PC-9 (cell line): ENCODE measurements at regions not wholly inside any gene's neighbourhood (a gene's known extent, or its start where the extent isn't known, plus 50 kb on each side); places are given as distances from the start of the nearest gene placed in this dataset.

Source experiments
- CTCF ChIP-seq: fragments of 200-600 bp; sonication (generic); conservative IDR thresholded peaks from 2 replicates; pipeline ENCODE4 v1.6.1; 2017; ENCODE audit warnings: mixed run types, antibody characterized with exemption, mild to moderate bottlenecking, moderate library complexity
- EZH2 ChIP-seq: fragments of 200-600 bp; sonication (generic); IDR thresholded peaks from 2 replicates; pipeline ENCODE4 v1.8.0; 2017; ENCODE audit warnings: antibody characterized with exemption, low read depth

GRCh38 chr15:93491291-93491690 lies 402.3 kb upstream of the RGMA start:
- TF ChIP-seq CTCF (no peak), EZH2 (no peak)
